ENCODE measurements at regions not wholly inside any gene's neighbourhood (a gene's known extent, or its start where the extent isn't known, plus 50 kb on each side); places are given as distances from the start of the nearest gene placed in this dataset.

GRCh38 chr2:57692395-57692794 is 354.2 kb upstream of the VRK2 start:
- no peak overlapping the region for H3K27ac ChIP-seq
- H3K9me3 ChIP-seq (ENCODE audit: low read depth), result no peaks in the 10 kb centered on the region
- H3K4me1 ChIP-seq (ENCODE audit: low read depth), result no peaks in the 10 kb centered on the region
- H3K27me3 ChIP-seq, result no peaks in the 10 kb centered on the region
- no peak for DNase-seq (ENCODE audit: low read depth in 1 of 2, low spot score in 1 of 2)
- H3K36me3 ChIP-seq, result no peaks in the 10 kb centered on the region
- TF ChIP-seq, protein P1, sequence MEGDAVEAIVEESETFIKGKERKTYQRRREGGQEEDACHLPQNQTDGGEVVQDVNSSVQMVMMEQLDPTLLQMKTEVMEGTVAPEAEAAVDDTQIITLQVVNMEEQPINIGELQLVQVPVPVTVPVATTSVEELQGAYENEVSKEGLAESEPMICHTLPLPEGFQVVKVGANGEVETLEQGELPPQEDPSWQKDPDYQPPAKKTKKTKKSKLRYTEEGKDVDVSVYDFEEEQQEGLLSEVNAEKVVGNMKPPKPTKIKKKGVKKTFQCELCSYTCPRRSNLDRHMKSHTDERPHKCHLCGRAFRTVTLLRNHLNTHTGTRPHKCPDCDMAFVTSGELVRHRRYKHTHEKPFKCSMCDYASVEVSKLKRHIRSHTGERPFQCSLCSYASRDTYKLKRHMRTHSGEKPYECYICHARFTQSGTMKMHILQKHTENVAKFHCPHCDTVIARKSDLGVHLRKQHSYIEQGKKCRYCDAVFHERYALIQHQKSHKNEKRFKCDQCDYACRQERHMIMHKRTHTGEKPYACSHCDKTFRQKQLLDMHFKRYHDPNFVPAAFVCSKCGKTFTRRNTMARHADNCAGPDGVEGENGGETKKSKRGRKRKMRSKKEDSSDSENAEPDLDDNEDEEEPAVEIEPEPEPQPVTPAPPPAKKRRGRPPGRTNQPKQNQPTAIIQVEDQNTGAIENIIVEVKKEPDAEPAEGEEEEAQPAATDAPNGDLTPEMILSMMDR (IDR thresholded peaks at IDR 0.05; ENCODE audit: low read depth, low read length), result no peak
- no peak overlapping the region for H3K4me3 ChIP-seq

GRCh38 chr2:57693177-57693576 is 353.4 kb upstream of the VRK2 start:
- Histone ChIP-seq H3K27ac (no peak overlapping the region), H3K9me3 (ENCODE audit: low read depth) (no peaks in the 10 kb centered on the region), H3K27me3 (no peaks in the 10 kb centered on the region), H3K4me3 (no peak overlapping the region), H3K36me3 (no peaks in the 10 kb centered on the region), H3K4me1 (ENCODE audit: low read depth) (no peaks in the 10 kb centered on the region)
- DNase-seq (ENCODE audit: low read depth in 1 of 2, low spot score in 1 of 2), result no peak
- TF ChIP-seq, protein P1 (IDR thresholded peaks at IDR 0.05; ENCODE audit: low read depth, low read length), result no peak

DNA sequence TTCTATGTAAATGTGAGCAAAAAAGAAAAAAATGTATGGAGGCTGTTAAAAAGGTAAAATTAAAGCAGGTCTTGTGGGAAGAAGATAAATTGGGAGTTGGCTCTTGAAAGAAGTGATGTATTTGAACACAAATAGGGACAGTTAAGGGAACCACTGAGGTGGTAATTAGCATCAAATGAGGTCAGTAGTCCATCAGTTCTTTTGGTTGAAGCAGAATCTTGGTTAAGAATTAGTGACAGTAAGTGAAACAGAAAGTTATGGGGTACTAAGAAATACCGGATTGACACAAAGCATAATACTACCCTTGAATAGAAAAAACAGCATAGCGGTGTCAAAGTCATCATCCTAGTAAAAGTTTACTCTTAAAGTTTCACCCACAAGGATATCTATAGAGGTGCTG is 352.6 kb upstream of the VRK2 start:
- Histone ChIP-seq H3K9me3 (ENCODE audit: low read depth) (no peaks in the 10 kb centered on the region), H3K27ac (no peak overlapping the region), H3K27me3 (no peaks in the 10 kb centered on the region), H3K4me1 (ENCODE audit: low read depth) (no peaks in the 10 kb centered on the region), H3K36me3 (no peaks in the 10 kb centered on the region), H3K4me3 (no peak overlapping the region)
- no peak for DNase-seq (ENCODE audit: low read depth in 1 of 2, low spot score in 1 of 2)
- TF ChIP-seq, protein P1 (IDR thresholded peaks at IDR 0.05; ENCODE audit: low read depth, low read length), result no peak

- no peak for DNase-seq (ENCODE audit: low read depth in 1 of 2, low spot score in 1 of 2)
- no peaks in the 10 kb centered on the region for H3K36me3 ChIP-seq
- no peaks in the 10 kb centered on the region for H3K9me3 ChIP-seq (ENCODE audit: low read depth)
- H3K4me3 ChIP-seq, result no peak overlapping the region
- no peak overlapping the region for H3K27ac ChIP-seq
- TF ChIP-seq, protein P1 (IDR thresholded peaks at IDR 0.05; ENCODE audit: low read depth, low read length), result no peak
- no peaks in the 10 kb centered on the region for H3K27me3 ChIP-seq
- H3K4me1 ChIP-seq (ENCODE audit: low read depth), result no peaks in the 10 kb centered on the region
Observed at GRCh38 chr2:57696016-57696415, 350.6 kb upstream of the VRK2 start.

- H3K9me3 ChIP-seq (ENCODE audit: low read depth), result no peaks in the 10 kb centered on the region
Observed at GRCh38 chr2:57698392-57698791, 348.2 kb upstream of the VRK2 start.

More at GRCh38 chr2:57698392-57698791, 348.2 kb upstream of the VRK2 start:
- H3K4me1 ChIP-seq (ENCODE audit: low read depth), result no peaks in the 10 kb centered on the region
- H3K27me3 ChIP-seq, result no peaks in the 10 kb centered on the region
- TF ChIP-seq, protein P1 (IDR thresholded peaks at IDR 0.05; ENCODE audit: low read depth, low read length), result no peak
- no peak overlapping the region for H3K27ac ChIP-seq
- H3K4me3 ChIP-seq, result no peak overlapping the region
- no peak for DNase-seq (ENCODE audit: low read depth in 1 of 2, low spot score in 1 of 2)
- H3K36me3 ChIP-seq, result no peaks in the 10 kb centered on the region

Data from cardiac muscle cell (in vitro differentiated cells and primary cell).